ENCODE measurements at regions not wholly inside any gene's neighbourhood (a gene's known extent, or its start where the extent isn't known, plus 50 kb on each side); places are given as distances from the start of the nearest gene placed in this dataset.

- TF ChIP-seq POLR2A (IDR thresholded peaks at IDR 0.05): no peak
- no peak for TF ChIP-seq CTCF (IDR thresholded peaks at IDR 0.05)
- WGBS, 2 donors: 25 to 37% methylated on average over 1 of the region's 1 CpG
- no peak overlapping the region for H3K4me3 ChIP-seq (ENCODE audit: low read depth, poor library complexity, severe bottlenecking)
- intact Hi-C loops (cut with DNase I; ENCODE audit: low total_unique reads): no loop called here
- no peak for DNase-seq (ENCODE audit: low spot score in 2 of 2)
These were observed 812.4 kb downstream of the STPG2 start for GRCh38 chr4:97330917-97331316.

- no peak for TF ChIP-seq CTCF (IDR thresholded peaks at IDR 0.05)
- no peak overlapping the region for H3K4me3 ChIP-seq (ENCODE audit: low read depth, poor library complexity, severe bottlenecking)
- intact Hi-C loops (cut with DNase I; ENCODE audit: low total_unique reads): no loop called here
- DNase-seq (ENCODE audit: low spot score in 2 of 2): no peak
- 68 to 78% methylated on average over 2 of the region's 2 CpGs for WGBS, 2 donors
These were observed 808.9 kb downstream of the STPG2 start for GRCh38 chr4:97334348-97334747.

GRCh38 chr4:97349468-97350186 lies 793.6 kb downstream of the STPG2 start:
- 36 to 54% methylated on average over 1 of the region's 1 CpG for WGBS, 2 donors
- DNase-seq (ENCODE audit: low spot score in 2 of 2): no peak
- H3K4me3 ChIP-seq (ENCODE audit: low read depth, poor library complexity, severe bottlenecking): no peak overlapping the region
- intact Hi-C loops (cut with DNase I; ENCODE audit: low total_unique reads): no loop called here
- no peak for TF ChIP-seq POLR2A (IDR thresholded peaks at IDR 0.05)

- no peak overlapping the region for H3K4me3 ChIP-seq (ENCODE audit: low read depth, poor library complexity, severe bottlenecking)
- DNase-seq (ENCODE audit: low spot score in 2 of 2): no peak
- TF ChIP-seq CTCF (IDR thresholded peaks at IDR 0.05): no peak
- WGBS, 2 donors: 90 to 94% methylated on average over 1 of the region's 1 CpG
- intact Hi-C loops (cut with DNase I; ENCODE audit: low total_unique reads): no loop called here
These were observed 789.4 kb downstream of the STPG2 start for GRCh38 chr4:97353876-97354275.

- no peak overlapping the region for H3K4me3 ChIP-seq (ENCODE audit: low read depth, poor library complexity, severe bottlenecking)
- intact Hi-C loops (cut with DNase I; ENCODE audit: low total_unique reads): no loop called here
- 89 to 92% methylated on average over 2 of the region's 2 CpGs for WGBS, 2 donors
- TF ChIP-seq CTCF (IDR thresholded peaks at IDR 0.05) (no peak), POLR2A (IDR thresholded peaks at IDR 0.05) (no peak)
- no peak for DNase-seq (ENCODE audit: low spot score in 2 of 2)
These were observed 783.5 kb downstream of the STPG2 start for GRCh38 chr4:97359826-97360225.

- intact Hi-C loops (cut with DNase I; ENCODE audit: low total_unique reads): no loop called here
- no peak for DNase-seq (ENCODE audit: low spot score in 2 of 2)
These were observed 782.5 kb downstream of the STPG2 start for GRCh38 chr4:97360733-97361132.

More at GRCh38 chr4:97360733-97361132, 782.5 kb downstream of the STPG2 start:
- TF ChIP-seq CTCF (IDR thresholded peaks at IDR 0.05) (no peak), POLR2A (IDR thresholded peaks at IDR 0.05) (no peak)
- H3K4me3 ChIP-seq (ENCODE audit: low read depth, poor library complexity, severe bottlenecking): no peak overlapping the region
